DMS153 treated with DMSO at 0.1 percent for 48 hours (cell line): ENCODE measurements at regions not wholly inside any gene's neighbourhood (a gene's known extent, or its start where the extent isn't known, plus 50 kb on each side); places are given as distances from the start of the nearest gene placed in this dataset.
"Not testable (repeated sequence)": the region's sequence is repeated elsewhere in the genome, so short reads cannot be mapped to it uniquely, and the experiment has no call there.

Experiments
- DNase-seq: peaks from one replicate; lab custom pipeline; 2025; ENCODE audit not compliant: unreplicated experiment; lab: John Stamatoyannopoulos, UW

DNA sequence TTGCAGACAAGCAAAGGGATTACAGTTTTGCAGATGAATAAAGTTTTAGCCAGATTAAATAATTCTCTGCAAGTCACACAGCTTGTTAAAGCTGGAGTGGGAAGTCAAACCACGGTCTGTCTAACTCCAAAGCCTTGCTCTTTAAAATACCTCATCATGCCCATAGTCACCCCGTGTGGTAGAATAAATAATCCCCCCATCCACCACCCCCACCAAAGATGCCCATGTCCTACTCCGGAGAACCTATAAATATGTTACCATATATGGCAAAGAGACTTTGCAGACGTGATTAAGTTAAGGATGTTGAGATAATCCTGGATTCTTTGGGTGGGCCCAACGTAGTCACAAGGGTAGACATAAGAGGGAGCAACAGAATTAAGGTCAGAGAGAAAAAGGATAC lies 118.7 kb downstream of the BEND2 start:
- no peak for DNase-seq

DNA sequence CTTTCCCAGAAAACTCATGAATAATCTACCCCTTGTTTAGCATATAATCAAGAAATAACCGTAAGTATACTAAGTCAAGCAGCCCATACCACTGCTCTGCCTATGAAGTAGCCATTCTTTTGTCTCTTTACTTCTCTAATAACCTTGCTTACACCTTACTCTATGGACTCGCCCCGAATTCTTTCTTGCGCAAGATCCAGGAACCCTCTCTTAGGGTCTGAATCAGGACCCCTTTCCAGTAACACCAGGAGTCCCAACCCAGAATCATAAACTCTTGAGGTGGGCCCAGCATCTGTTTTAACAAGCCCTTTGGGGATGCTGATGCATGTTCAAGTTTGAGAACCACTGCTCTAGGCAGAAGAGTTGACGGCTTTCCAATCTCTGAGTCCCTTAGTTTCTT lies 119.6 kb downstream of the BEND2 start:
- no peak for DNase-seq

DNA sequence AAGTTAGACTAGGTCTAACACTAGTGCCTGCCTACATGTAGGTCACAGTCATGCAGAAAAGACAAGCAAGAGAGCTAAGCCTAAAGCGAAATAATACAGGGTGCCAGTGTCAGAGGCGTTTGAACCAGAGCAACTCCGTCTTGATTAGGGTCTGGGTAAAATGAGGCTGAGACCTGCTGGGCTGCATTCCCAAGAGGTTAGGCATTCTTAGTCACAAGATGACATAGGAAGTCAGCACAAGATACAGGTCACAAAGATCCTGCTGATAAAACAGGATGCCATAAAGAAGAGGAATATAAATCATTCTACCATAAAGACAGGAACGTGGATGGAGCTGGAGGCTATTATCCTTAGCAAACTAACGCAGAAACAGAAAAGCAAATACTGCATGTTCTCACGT lies 120.9 kb downstream of the BEND2 start:
- DNase-seq, result no peak

DNA sequence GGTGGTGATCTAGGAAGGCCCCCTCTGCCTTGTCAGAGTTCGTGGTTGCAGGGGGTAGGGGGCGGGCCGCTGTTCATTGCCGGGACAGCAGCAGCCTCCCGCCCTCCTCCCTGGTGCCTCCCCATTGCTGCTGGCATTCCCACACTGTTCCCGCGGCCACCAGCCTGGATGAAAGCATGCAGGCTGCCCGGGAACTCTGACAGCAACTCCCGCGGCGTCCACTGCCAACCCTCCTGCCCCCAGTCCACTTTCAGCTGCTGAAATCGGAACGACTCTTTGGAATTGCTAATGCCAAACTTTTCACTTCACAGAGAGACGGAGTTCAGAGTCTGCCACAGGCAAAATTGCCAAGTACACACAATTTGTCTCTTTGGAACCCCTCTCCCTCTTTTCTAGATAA lies 121.9 kb downstream of the BEND2 start:
- no peak for DNase-seq

DNA sequence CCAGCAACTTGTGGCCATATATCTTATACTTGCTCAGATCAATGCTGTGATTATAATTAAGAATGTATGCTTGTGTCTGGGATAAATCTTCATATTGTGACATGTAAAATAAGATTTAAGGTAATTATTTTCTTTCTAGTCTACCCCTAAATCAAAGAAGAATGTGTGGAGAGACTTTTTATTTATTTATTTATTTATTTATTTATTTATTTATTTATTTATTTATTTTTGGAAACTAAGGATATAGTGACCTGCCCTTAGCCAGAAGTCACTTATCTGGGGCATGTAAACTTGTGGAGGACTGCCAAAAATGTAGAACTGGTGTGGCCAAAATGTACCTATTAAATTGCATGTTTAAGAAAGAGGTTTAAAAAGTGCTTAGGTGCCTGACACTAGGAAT lies 144.3 kb downstream of the BEND2 start:
- DNase-seq, result no peak

DNA sequence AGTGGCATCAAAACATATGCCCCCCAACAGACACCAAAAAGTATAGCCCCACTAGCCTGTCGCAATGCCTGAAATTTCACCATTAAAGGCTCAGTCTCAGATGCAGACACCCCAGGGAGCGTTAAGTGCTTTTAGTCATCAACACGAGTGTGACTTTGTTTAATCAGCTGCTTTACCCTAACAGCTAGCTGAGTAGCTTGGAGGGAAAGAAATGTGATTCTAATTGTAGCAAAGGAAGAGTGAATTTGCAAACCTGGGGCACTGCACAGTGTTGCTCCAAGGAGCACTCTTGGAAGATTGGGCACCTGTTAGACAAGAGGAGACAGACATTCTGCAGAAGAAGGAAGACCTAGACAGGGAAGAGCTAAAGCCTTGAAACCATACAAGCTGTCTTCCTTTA lies 145.1 kb downstream of the BEND2 start:
- peak; percentile 33 for DNase-seq

DNA sequence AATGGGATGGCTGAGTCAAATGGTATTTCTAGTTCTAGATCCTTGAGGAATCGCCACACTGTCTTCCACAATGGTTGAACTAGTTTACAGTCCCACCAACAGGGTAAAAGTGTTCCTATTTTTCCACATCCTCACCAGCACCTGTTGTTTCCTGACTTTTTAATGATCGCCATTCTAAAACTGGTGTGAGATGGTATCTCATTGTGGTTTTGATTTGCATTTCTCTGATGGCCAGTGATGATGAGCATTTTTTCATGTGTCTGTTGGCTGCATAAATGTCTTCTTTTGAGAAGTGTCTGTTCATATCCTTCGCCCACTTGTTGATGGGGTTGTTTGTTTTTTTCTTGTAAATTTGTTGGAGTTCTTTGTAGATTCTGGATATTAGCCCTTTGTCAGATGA lies 152.6 kb downstream of the BEND2 start:
- not testable (repeated sequence) for DNase-seq

DNA sequence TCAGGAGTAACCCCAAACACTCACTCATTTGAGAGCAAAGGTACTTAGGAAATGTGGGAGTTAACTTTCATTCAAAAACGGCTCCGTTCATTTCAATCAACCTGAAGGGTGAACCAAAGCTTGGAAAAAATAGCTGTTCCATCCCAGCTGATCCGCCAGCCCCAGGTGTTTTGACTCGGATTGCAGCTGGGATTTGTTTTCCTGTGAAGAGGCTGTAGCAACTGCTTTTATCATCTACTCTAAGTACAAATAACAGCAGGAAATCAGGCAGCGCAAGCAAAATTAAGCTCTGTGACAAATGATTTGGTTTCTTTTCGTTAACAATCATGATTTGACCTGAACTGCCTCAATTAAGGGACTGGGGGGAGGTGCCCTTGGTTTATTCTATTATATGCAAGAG lies 154.7 kb downstream of the BEND2 start:
- no peak for DNase-seq

DNA sequence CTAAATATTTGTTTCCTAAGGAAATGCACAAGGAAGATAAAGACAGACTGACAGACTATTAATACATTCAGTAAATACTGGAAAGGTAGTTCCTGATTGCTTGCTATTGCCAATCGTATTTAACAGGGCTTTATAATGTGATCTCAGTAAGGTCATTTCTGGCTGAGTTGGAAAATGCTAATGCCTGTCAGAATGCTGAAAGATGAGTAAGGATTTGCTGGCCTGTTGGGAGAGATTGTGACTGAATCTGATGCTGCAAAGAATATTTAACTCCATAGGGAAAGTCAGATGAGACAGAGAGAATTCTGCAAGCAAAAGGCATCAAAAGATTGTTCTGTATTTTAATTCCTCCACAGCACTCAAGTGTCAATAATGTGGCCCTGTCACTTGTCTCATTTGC lies 169.0 kb downstream of the BEND2 start:
- DNase-seq, result no peak

DNA sequence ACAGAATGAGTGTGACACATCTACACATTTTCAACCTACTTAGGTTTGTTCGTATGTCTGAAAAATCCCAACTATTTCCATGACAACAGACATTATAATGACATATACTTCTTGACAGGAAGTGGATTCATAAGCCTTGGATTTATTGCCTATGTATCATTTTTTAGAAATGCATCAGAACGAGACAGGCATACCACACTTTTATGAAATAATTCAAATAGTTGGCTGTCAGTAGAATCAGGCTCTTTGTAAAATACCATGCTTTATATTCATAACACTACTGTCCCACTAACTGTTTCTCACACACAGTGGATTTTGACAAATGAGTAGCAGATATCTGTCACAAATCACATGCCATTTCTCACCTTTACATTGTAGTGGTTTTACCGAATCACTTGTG lies 173.2 kb downstream of the BEND2 start:
- no peak for DNase-seq

DNA sequence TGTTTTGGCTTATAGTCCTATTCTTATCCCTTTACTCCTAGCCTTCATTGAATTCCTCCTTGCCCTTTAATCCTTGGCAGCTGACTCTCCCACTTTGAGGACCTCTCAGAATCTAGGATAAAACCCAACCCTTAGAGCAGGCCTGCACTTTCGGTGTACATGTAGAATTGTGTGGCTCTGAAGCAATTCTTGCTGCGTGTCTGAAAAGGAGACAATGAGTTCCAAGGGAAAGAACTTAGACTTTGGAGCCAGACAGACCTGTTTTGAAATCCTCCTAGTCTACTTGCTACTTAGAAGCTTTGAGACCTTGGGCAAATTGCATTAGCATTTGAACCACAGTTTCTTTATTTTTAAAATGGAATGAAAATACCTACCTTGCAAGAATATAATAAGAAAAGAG lies 175.2 kb downstream of the BEND2 start:
- DNase-seq, result no peak

DNA sequence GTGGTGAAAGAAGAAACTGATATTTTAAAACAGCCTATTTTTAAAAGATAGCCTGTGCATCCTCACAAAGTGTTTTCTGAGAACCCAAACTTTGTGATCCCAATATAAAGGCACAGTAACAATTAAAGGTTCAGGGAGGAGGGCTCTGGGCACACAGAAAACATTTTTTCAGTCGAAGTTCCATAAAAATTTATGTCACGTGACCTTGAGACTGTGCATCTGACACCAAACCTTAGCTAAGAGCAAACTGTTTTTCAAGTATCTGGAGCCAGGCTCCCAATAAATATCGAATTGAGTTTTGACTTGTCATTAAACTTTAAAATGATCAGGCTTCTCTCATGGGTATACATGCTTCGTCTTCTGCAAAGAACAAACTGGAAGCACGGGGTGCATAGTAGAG lies 177.9 kb downstream of the BEND2 start:
- DNase-seq, result no peak

DNA sequence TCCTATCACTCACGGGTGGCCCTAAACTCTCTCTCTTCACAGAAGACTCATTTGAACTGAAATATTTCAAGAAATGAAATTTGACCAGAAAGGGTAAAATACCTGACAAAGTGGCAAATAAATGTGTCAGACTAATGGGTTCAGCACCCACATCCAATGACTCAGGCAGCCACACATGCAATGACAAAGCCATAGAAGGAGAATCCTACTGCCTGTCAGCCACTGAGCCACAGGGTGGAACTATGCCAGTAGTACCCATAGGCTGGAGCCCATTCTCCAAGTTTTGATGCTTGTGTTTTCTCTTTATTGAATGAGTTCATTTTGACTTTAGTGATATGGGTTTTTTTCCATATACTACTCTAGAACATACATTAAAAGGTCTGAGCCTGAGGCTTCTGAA lies 179.0 kb downstream of the BEND2 start:
- no peak for DNase-seq

DNA sequence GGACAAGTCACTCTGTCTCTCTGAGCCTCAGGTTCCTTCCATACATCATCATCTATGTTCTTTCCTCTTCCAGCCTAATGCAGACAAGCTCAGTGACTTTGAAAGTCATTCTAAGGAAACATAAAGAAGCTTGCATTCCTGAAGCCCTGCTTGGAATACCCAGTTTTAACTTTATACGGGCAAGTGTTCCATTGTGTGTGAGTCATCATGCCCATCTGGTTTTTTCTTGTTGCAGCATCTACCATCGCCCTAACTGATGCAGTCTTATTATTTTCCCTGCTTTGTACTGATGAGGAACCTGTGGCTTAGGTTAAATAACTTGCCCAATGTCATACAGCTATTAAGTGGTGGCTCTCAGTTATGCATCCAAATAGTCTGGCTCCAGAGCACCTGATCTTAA lies 177.9 kb upstream of the RAI2 start:
- no peak for DNase-seq

DNA sequence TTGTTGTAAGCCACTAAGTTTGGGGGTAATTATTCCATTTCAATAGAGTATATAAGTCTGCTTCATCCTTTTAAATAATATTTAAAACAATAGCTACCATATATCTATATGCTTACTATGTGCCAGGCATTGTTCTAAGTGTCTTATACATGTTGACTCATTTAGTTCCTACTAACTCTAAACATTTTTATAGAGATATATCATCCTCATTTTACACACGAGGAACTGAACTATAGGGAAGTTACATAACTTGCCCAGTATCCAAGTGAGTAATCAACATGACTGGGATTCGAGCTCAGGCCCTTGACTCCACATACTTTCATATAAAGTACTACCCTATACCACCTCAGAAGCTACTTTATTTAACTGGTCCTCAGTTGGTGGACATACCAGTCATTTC lies 175.3 kb upstream of the RAI2 start:
- DNase-seq, result no peak

DNA sequence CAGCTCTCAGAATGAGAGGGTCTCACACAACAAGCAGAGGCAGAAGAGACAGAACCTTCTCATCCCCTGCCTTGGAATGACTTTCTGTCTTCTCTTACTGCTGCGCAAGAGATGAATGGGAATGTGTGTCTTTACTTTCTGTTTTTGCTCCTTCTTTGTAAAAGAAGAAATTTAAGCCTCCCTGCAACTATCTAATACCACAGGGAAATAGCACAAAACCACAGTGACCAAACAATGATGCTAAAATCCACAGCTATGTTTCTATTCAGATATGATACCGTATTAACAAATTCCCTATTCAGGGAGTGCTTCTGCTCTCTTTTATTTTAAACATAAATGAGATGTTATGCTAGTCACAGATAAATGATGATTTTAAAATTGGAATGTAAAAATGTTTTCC lies 173.8 kb upstream of the RAI2 start:
- DNase-seq, result no peak

DNA sequence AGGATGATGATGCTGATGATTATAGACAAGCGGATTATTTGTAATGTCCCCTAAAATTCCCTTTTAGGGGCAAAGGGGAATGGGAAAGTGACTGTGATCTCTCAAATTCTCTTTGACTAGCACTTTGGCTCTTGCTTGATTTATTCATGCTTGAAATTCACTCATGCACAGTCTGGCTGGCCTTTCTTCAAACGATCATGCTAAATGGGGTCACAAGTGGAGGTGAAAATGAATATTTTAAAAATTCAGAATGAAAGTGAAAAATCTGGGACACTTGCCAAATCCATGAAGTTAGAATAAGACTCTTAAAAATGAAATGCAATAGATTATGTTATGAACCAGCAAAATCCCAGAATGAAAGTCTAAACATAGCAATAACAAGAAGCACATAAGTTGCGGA lies 173.4 kb upstream of the RAI2 start:
- DNase-seq, result no peak

DNA sequence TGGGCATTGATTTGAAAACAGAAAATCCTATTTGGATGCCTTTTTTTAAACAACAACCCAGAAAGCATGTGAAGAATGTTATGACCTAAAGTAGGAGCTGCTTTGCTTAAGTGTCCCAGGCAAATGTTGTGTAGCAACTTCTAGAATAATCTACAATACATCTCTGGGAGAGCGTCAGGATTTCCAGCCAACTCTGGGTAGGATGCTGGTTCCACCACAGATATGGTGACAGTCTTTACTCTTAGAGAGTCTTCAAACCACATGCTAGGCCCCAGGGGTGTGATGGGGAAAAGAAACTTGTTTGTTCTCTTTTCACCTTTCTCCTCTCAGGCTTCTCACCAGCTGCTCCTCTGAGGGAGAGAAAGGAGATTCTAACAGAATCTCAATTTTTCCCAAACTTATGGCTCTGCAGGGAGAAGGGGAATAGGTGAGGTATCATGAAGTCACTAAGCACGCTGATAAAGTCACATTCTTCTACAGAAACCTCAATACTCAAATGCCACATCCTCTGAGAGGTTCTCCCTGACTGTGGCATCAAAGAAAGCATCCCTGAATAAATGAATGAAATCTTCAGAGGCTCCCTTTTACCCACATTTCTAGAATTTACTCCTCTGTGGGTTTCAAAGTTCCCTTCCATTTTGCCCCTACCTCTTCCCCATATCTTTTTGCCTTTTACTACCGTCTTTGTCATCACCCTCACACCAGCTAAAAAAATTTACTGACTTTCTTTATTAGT lies 171.6 kb upstream of the RAI2 start:
- DNase-seq, result no peak

DNA sequence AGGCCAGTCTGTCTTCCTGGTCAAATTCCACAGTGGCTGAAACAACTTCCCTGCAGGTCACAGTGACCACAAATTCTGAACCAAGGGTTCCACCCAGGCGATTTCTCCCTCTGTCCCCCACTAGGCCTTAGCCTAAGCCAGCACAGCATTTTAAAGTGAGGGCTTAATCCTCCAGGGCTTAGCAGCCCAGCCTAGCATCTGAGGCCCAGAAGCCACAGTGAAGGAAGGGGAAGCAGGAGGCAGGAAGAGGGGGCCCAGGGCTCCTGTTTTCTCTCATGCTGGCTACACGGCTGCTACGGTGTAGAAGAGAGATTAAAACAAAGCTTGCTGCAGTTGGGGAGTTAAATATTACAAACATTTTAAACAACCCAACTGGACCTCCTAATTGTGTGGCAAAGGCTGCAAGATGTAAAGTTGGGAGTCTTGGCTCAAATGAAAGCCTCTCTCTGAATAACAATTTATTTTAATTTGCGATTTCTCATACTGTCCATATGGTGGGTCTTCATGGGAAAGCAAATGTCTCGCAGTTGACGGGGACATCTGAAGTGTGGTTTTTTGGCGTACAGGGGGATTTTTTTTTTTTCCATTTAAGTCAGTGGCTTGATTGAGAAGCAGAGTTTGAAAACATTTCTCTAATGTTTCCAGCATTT lies 170.8 kb upstream of the RAI2 start:
- no peak for DNase-seq

DNA sequence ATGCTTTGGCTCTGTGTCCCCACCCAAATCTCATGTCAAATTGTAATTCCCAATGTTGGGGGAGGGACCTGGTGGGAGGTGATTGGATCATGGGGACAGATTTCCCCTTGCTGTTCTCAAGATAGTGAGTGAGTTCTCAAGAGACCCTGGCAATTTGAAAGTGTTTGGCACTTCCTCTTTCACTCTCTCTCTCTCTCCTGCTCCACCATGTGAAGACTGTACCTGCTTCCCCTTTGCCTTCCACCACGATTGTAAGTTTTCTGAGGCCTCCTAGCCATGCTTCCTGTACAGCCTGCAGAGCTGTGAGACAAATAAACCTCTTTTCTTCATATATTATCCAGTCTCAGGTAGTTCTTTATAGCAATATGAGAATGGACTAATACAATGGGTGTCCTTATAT lies 169.6 kb upstream of the RAI2 start:
- DNase-seq, result not testable (repeated sequence)

DNA sequence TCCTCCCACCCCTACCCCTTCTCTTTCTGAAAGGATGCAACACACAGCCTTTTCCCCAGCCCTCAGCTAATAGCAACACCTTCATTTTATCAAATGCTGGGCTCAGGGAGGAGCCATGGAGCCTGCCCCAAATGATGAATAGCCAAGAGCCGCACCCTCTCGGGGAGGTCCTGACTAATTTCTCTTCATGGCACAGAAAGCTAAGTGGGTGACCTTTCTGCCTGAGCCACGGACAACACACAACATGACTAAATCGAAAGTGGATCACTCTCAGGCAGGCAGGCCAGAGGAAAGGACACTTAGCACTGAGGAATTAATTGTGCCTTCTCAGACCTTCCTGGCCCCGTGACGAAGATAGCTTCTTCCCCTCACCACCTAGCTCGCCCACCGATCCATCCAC lies 165.1 kb upstream of the RAI2 start:
- DNase-seq, result no peak

DNA sequence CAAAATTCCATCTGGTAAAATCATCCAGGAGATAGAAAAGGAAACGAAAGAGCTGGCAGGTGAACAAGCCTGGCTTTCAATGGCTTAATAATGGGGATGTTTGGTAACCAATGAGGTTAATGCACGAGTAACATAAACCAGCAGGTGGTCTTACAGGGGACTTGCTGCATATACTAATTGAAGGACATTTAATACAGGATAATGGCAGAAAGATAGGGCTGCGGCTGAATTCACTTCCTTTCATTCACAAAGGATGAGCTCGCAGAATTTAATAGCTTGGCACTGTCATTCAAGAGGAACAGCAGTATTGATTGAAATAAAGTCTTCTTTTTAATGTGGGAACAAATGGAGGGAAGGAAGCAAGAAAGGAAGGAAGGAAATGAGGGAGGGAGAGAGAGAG lies 156.3 kb upstream of the RAI2 start:
- DNase-seq, result peak; percentile 7

DNA sequence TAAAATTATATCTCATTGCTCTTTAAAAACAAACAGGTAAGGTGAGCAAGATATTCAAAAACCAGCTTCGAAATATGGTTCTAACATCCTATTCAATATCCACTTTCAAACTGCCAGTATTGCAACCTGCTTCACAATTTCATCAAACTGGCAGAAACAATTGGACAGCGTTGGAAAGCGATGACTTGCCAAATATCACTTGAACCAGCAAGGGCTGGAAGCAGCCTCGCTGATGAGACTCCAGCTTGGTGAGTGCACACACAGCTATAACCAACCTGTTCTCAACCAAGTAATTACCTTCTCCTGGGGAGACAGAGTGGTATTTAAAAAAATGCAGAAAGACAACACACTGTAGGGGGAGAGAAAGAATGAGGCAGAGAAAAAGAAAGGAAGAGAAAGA lies 155.8 kb upstream of the RAI2 start:
- DNase-seq, result no peak
